BLaER1 treated with 17β-estradiol and CSF1 and Interleukin-3, amounts not matched to agents 10 nM and 100 nM (cell line): ENCODE measurements at regions not wholly inside any gene's neighbourhood (a gene's known extent, or its start where the extent isn't known, plus 50 kb on each side); places are given as distances from the start of the nearest gene placed in this dataset.

ENCODE experiments used
- H3K27ac ChIP-seq, 11 experiments: shearing (Covaris generic); formaldehyde crosslinking; 2 replicates each; pipeline ENCODE4 v1.8.1; 2022
- H3K27me3 ChIP-seq, 11 experiments: shearing (Covaris generic); formaldehyde crosslinking; 2 replicates each; pipeline ENCODE4 v1.8.1; 2022
- H3K36me3 ChIP-seq, 11 experiments: shearing (Covaris generic); formaldehyde crosslinking; 2 replicates each; pipeline ENCODE4 v1.8.1; 2022
- H3K4me1 ChIP-seq, 10 experiments: shearing (Covaris generic); formaldehyde crosslinking; 2 replicates each; pipeline ENCODE4 v1.8.1; 2022
- H3K4me2 ChIP-seq, 11 experiments: shearing (Covaris generic); formaldehyde crosslinking; 2 replicates each; pipeline ENCODE4 v1.8.1; 2022
- H3K4me3 ChIP-seq, 10 experiments: shearing (Covaris generic); formaldehyde crosslinking; 2 replicates each; pipeline ENCODE4 v1.8.1; 2022
- H3K9ac ChIP-seq, 11 experiments: shearing (Covaris generic); formaldehyde crosslinking; 2 replicates each; pipeline ENCODE4 v1.8.1; 2022
- H3K9me3 ChIP-seq, 11 experiments: shearing (Covaris generic); formaldehyde crosslinking; replicated peaks in 1 of 11; 2 replicates each; pipeline ENCODE4 v1.8.1; 2022
- H4K20me1 ChIP-seq, 11 experiments: shearing (Covaris generic); formaldehyde crosslinking; 2 replicates each; pipeline ENCODE4 v1.8.1; 2022
- Cebpa-rat ChIP-seq, 11 experiments: shearing (Covaris generic); IDR thresholded peaks; 2 replicates each; pipeline ENCODE4 v1.8.1; 2022

DNA sequence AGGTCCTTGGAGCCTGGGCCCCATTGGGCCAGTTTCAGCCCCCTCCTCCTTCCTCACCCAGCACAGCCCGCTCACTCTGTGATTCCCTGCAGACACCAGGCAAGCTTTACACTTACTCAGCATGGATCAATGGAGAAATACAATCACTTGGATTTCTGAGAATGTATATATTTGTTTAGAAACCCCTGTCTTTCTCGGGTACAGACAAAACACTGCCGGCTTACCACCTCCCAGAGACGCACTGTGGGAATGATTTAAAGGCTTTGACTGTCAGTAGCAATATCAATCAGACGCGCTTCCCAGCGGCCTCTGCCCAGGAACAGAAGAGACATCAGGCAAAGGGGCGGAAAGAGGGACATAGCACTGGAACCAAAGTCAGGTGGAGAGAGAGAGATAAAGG is 186.5 kb downstream of the MAFB start:
- H3K27ac ChIP-seq = peak overlapping the region in 10 of 11 experiments; percentile 17 to 97 (median 82); a peak in 18 of 22 replicates
- H3K27me3 ChIP-seq = no peaks in the 10 kb centered on the region
- H3K4me1 ChIP-seq = peaks cover 10 to 91% (median 65%) of the 10 kb centered on the region in 10 experiments
- H3K9ac ChIP-seq = peak overlapping the region in 5 of 11 experiments; percentile 10 to 64 (median 57); a peak in 7 of 22 replicates
- H4K20me1 ChIP-seq = no peaks in the 10 kb centered on the region
- TF ChIP-seq Cebpa-rat (IDR thresholded peaks at IDR 0.05) = no peak
- H3K9me3 ChIP-seq = no peaks in the 10 kb centered on the region; a peak in 1 of 22 replicates
- H3K4me3 ChIP-seq = no peak overlapping the region; a peak in 1 of 20 replicates
- H3K36me3 ChIP-seq = no peaks in the 10 kb centered on the region
- H3K4me2 ChIP-seq = peak overlapping the region in 5 of 11 experiments; percentile 52 to 86 (median 74); a peak in 11 of 22 replicates

DNA sequence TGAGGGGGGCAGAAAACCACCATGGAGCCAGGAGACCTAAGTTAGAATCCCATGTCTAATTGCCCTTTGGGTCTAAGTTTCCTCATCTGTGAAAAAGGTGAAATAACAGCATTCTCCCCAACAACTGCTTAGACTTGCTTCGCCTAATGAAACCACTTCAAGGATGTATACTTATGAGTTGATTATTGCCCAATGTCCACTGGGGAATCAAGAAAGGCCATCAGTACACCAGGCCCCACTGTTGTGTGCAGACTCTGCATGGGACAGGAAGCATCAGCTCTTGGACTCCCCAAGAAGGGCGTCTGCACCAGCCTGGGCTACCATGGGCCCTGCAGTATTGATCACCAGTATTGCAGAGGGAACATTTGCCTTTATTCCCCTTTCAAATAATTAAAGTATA is 189.6 kb downstream of the MAFB start:
- H3K9ac ChIP-seq = peak overlapping the region in 8 of 11 experiments; percentile 68 to 84 (median 78); a peak in 14 of 22 replicates
- no peak for TF ChIP-seq Cebpa-rat (IDR thresholded peaks at IDR 0.05)
- peaks cover 10 to 95% (median 69%) of the 10 kb centered on the region in 10 experiments for H3K4me1 ChIP-seq
- no peaks in the 10 kb centered on the region for H3K9me3 ChIP-seq
- peak overlapping the region; percentile 56 to 98 (median 92); a peak in 21 of 22 replicates for H3K27ac ChIP-seq
- no peaks in the 10 kb centered on the region for H3K27me3 ChIP-seq
- no peaks in the 10 kb centered on the region for H3K36me3 ChIP-seq
- H4K20me1 ChIP-seq = no peaks in the 10 kb centered on the region
- H3K4me2 ChIP-seq = peak overlapping the region in 9 of 11 experiments; percentile 46 to 89 (median 83); a peak in 18 of 22 replicates
- H3K4me3 ChIP-seq = no peak overlapping the region

- Histone ChIP-seq H3K4me1 (peaks cover 10 to 95% (median 73%) of the 10 kb centered on the region in 10 experiments), H3K9ac (peak overlapping the region in 10 of 11 experiments; percentile 56 to 84 (median 76); a peak in 20 of 22 replicates), H4K20me1 (no peaks in the 10 kb centered on the region), H3K4me2 (peak overlapping the region; percentile 43 to 89 (median 79)), H3K9me3 (no peaks in the 10 kb centered on the region), H3K27ac (peak overlapping the region; percentile 56 to 98 (median 92)), H3K4me3 (peak overlapping the region in 2 of 10 experiments; percentile 1 to 37; a peak in 1 of 20 replicates), H3K27me3 (no peaks in the 10 kb centered on the region), H3K36me3 (no peaks in the 10 kb centered on the region)
- peak; percentile 72 to 99 (median 97) for TF ChIP-seq Cebpa-rat (IDR thresholded peaks at IDR 0.05)
These were observed 190.9 kb downstream of the MAFB start for GRCh38 chr20:40497899-40498691.

DNA sequence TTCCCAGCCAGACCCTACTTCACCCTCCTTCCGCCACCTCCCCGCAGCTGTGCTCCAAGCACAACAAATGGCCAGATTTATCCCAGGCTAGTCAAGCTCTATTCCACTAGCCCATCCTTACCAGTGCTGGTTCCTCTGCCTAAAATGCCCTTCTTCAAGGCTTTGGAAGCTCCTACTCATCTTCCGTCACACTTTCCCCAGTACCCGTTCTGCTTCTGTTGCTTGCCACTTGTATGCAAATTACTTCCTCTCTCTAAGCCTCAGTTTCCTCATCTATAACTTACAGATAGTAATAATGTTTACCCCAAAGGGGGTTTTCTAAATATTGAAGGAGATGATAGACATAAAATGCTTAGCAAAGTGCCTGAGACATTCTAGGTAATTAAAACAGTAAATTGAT is 193.1 kb downstream of the MAFB start:
- no peak for TF ChIP-seq Cebpa-rat (IDR thresholded peaks at IDR 0.05)
- H4K20me1 ChIP-seq = no peaks in the 10 kb centered on the region
- peak overlapping the region in 4 of 11 experiments; percentile 30 to 82 (median 64); a peak in 4 of 22 replicates for H3K9ac ChIP-seq
- no peaks in the 10 kb centered on the region for H3K27me3 ChIP-seq
- no peaks in the 10 kb centered on the region for H3K9me3 ChIP-seq
- peak overlapping the region in 9 of 11 experiments; percentile 16 to 98 (median 92); a peak in 16 of 22 replicates for H3K27ac ChIP-seq
- H3K36me3 ChIP-seq = no peaks in the 10 kb centered on the region
- H3K4me1 ChIP-seq = peaks cover 14 to 95% (median 70%) of the 10 kb centered on the region in 10 experiments
- H3K4me3 ChIP-seq = peak overlapping the region in 1 of 10 experiments; percentile 6; a peak in 1 of 20 replicates
- peak overlapping the region in 9 of 11 experiments; percentile 21 to 89 (median 80); a peak in 15 of 22 replicates for H3K4me2 ChIP-seq

DNA sequence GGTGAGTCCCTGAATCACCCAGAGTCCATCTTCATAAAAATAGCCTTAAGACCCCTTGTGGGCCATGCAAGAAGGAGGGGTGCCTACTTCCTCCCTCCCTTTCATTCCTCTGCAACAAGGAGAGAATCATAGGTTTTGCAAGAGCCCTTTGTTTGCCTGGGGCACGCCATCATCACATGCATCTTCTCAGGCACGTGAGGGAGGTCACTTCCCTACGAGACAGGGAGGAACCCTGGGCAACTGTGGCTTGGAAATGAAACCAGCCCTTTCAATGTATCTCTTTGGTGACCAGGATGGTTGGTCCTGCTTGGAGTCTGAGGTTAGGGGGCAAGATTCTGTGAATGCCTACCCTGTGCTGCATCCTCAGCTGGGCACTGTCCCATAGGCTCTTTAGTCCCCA is 194.8 kb downstream of the MAFB start:
- 0 out of 22 replicates have a peak, but pooled peaks of 1 of the 11 experiments have one; percentile 23 for TF ChIP-seq Cebpa-rat (IDR thresholded peaks at IDR 0.05)
- no peaks in the 10 kb centered on the region for H3K27me3 ChIP-seq
- H3K4me3 ChIP-seq = no peak overlapping the region
- no peaks in the 10 kb centered on the region for H3K9me3 ChIP-seq
- H3K27ac ChIP-seq = peak overlapping the region in 8 of 11 experiments; percentile 18 to 98 (median 94); a peak in 14 of 22 replicates
- peak overlapping the region in 5 of 11 experiments; percentile 11 to 80 (median 58); a peak in 8 of 22 replicates for H3K9ac ChIP-seq
- no peaks in the 10 kb centered on the region for H4K20me1 ChIP-seq
- H3K4me2 ChIP-seq = peak overlapping the region in 8 of 11 experiments; percentile 29 to 89 (median 83); a peak in 15 of 22 replicates
- H3K4me1 ChIP-seq = peaks cover 22 to 84% (median 69%) of the 10 kb centered on the region in 10 experiments
- H3K36me3 ChIP-seq = no peaks in the 10 kb centered on the region

DNA sequence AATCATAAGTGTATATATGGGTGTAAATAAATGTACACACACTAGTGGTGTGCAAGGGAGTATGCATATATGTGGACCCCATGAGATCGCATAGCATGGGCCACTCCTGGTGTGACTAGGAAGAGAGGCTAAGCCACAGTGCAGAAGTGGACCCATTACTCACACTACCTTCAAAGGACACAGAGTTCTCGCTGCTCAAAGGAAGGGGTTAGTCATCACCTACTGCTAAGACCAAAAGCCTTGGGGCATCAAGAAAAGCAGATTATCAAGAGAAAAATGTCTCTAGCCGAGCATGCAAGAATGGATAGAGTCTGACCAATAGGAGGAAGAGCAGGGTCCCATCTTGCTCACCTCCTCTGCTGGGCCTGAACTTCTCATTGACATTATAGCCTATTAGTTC is 195.5 kb downstream of the MAFB start:
- H3K9ac ChIP-seq = peak overlapping the region in 5 of 11 experiments; percentile 11 to 80 (median 58); a peak in 5 of 22 replicates
- no peaks in the 10 kb centered on the region for H3K36me3 ChIP-seq
- no peaks in the 10 kb centered on the region for H3K9me3 ChIP-seq
- no peak for TF ChIP-seq Cebpa-rat (IDR thresholded peaks at IDR 0.05)
- H3K4me2 ChIP-seq = peak overlapping the region in 8 of 11 experiments; percentile 29 to 89 (median 83); a peak in 15 of 22 replicates
- peaks cover 20 to 84% (median 62%) of the 10 kb centered on the region in 10 experiments for H3K4me1 ChIP-seq
- no peaks in the 10 kb centered on the region for H4K20me1 ChIP-seq
- no peaks in the 10 kb centered on the region for H3K27me3 ChIP-seq
- peak overlapping the region in 8 of 11 experiments; percentile 18 to 98 (median 94); a peak in 13 of 22 replicates for H3K27ac ChIP-seq
- H3K4me3 ChIP-seq = no peak overlapping the region

DNA sequence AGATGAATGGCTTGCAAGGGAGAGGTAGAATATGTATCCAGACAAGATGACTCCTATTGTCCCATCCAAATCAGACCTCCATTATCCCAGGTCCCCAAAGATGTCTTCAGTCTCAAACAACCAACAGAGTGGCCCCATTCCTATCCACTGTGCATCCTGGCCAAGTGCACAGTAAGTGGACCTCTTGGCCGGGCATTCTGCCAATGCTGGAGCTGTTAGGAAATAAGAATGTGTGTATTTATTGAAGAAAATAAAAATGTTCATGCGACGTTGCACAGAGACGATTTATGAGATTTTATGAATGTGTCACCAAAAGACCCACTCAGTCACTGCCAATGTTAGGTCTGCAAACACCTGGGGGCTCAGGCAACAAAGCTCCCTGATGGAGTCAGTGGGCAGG is 196.0 kb downstream of the MAFB start:
- no peak overlapping the region for H3K9ac ChIP-seq
- H3K4me2 ChIP-seq = peak overlapping the region in 5 of 11 experiments; percentile 80 to 89 (median 89); a peak in 9 of 22 replicates
- no peaks in the 10 kb centered on the region for H3K9me3 ChIP-seq
- no peaks in the 10 kb centered on the region for H3K27me3 ChIP-seq
- peak overlapping the region in 3 of 11 experiments; percentile 95 to 98 (median 97); a peak in 4 of 22 replicates for H3K27ac ChIP-seq
- no peak overlapping the region for H3K4me3 ChIP-seq
- TF ChIP-seq Cebpa-rat (IDR thresholded peaks at IDR 0.05) = no peak
- no peaks in the 10 kb centered on the region for H3K36me3 ChIP-seq
- no peaks in the 10 kb centered on the region for H4K20me1 ChIP-seq
- peaks cover 16 to 87% (median 58%) of the 10 kb centered on the region in 10 experiments for H3K4me1 ChIP-seq

DNA sequence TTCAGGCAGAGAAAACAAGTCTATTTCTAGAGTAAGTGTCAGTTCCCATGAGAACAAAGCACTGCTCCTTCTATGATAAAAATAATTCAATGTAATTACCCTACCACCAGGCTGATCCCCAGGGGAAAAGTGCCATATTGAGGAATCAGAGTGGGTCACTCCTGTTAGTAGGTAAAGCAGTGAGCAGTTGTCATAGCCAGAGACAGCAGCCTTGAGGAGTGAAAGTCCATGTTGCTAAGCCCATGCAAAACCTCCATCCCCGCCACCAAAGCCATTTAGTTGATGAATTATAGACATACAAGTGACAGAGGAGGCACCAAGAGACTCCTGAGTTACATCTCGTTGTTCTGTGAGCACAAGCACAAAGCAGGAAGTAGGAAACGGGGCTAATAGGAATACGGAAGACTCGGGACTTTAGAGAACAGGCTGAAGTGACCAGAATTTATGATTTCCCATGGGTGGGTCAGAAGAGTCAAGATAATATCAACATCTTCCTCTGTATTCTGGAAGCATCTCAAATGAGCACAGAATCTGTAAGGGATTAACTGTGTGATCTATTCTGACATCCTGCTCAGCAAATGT is 197.9 kb downstream of the MAFB start:
- TF ChIP-seq Cebpa-rat (IDR thresholded peaks at IDR 0.05) = no peak
- Histone ChIP-seq H3K27ac (peak overlapping the region in 4 of 11 experiments; percentile 6 to 25 (median 11); a peak in 3 of 22 replicates), H4K20me1 (no peaks in the 10 kb centered on the region), H3K4me2 (peak overlapping the region; percentile 31 to 89 (median 59)), H3K27me3 (no peaks in the 10 kb centered on the region), H3K9ac (no peak overlapping the region), H3K4me1 (peaks cover 17 to 76% (median 48%) of the 10 kb centered on the region in 10 experiments), H3K36me3 (no peaks in the 10 kb centered on the region; a peak in 1 of 22 replicates), H3K4me3 (no peak overlapping the region), H3K9me3 (peaks cover 0 to 5% (median 3%) of the 10 kb centered on the region in 11 experiments; a peak in 10 of 22 replicates)
